ENCODE measurements at regions not wholly inside any gene's neighbourhood (a gene's known extent, or its start where the extent isn't known, plus 50 kb on each side); places are given as distances from the start of the nearest gene placed in this dataset.

- Histone ChIP-seq H2AFZ (ENCODE audit: insufficient read depth, low read depth, low read length, poor library complexity, severe bottlenecking) (no peak overlapping the region), H3K27ac (ENCODE audit: low read length in 2 of 2) (no peak overlapping the region), H3K79me2 (ENCODE audit: control insufficient read depth, insufficient read depth, low read length) (no peaks in the 10 kb centered on the region), H3K36me3 (replicated peaks in 1 of 2; ENCODE audit: control extremely low read depth in 1 of 2, control insufficient read depth in 1 of 2, extremely low read depth in 1 of 2, insufficient read depth in 2 of 2, low read length in 1 of 2) (no peaks in the 10 kb centered on the region), H4K20me1 (ENCODE audit: control insufficient read depth, insufficient read depth, low read length, poor library complexity, severe bottlenecking) (no peaks in the 10 kb centered on the region), H3K27me3 (replicated peaks in 1 of 4; ENCODE audit: control extremely low read depth in 1 of 4, control insufficient read depth in 3 of 4, insufficient read depth in 4 of 4, low read length in 3 of 4) (no peaks in the 10 kb centered on the region), H3K4me2 (replicated peaks; ENCODE audit: low read depth, low read length, poor library complexity, severe bottlenecking) (no peak overlapping the region), H3K9me3 (ENCODE audit: control extremely low read depth in 1 of 3, control insufficient read depth in 2 of 3, insufficient read depth in 1 of 3, low read length in 2 of 3) (no peaks in the 10 kb centered on the region), H3K4me1 (ENCODE audit: control insufficient read depth in 2 of 2, insufficient read depth in 2 of 2, low read length in 2 of 2) (peaks cover 0 to under 1% of the 10 kb centered on the region in 2 donors), H3K9ac (ENCODE audit: low read length) (no peak overlapping the region), H3K4me3 (ENCODE audit: control extremely low read depth in 1 of 5, extremely low read depth in 1 of 5, insufficient read depth in 1 of 5, low read depth in 2 of 5, low read length in 4 of 5) (no peak overlapping the region)
- no peak for ATAC-seq (ENCODE audit: low read depth)
- 94% methylated on average over 6 of the region's 6 CpGs for WGBS (ENCODE audit: insufficient coverage)
- TF ChIP-seq CTCF (IDR thresholded peaks at IDR 0.05) (no peak), EZH2 (IDR thresholded peaks at IDR 0.05; ENCODE audit: borderline replicate concordance, insufficient read depth, low read depth, low read length, poor library complexity, severe bottlenecking) (no peak)
- H3K27ac Mint-ChIP-seq = no peak overlapping the region
- ChIA-PET CTCF (no interaction called here), POLR2A (no interaction called here)
- no peaks in the 10 kb centered on the region for H3K4me1 Mint-ChIP-seq
- intact Hi-C loops (cut with micrococcal nuclease) = no loop called here
- no peak for DNase-seq
- H3K27me3 Mint-ChIP-seq = no peaks in the 10 kb centered on the region
- no peaks in the 10 kb centered on the region for H3K9me3 Mint-ChIP-seq (ENCODE audit: insufficient read depth)
- H3K4me3 Mint-ChIP-seq = no peak overlapping the region
Measured at GRCh38 chr17:55570391-55570790, 59.1 kb upstream of the SMIM36 start.

DNA sequence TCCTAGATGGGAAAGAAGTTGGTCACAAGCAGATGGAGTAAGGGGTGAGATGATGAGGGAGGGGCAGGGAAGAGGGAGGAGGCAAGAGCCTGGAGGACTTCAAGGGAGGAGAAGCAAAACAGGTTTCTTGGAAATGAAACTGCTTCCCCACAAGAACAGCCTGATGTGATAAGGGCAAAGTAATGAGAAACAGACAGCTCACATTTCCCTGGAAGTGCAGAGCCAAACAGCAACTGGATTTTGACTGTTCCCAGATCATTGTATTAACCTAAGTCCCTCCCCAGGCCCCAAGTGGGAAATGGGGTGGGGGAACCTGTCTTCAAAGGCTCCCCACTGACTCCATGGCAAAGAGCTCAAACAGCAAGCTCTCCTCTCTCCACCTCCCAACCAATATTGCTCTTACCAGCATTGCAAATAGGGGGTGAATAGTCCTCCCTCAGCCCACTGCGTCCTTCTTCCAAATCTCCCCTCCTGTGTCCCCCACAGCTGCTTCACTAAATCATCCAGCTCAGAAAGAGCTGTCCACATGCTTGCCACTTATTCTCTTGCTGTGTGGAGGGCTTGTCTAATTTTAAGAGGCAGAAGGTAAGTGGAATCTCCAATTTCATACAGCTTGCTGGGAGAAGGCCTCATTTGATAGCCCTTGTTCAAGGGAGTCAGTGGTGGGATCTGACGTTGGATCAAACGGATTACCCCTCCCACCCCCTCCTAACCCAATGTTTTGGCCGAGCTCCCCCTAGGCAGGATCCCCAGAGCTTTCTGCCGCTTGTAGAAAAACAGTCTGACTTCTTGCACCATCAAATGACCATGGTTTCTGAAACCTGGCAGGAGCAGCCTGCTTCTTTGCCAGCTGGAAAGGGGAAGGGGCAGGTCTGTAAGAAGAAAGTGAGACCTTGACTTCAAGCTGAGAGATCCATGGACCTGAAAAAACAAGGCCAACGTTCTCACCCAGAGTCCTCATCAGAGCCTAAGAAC, 56.3 kb upstream of the SMIM36 start:
- no peak overlapping the region for H3K4me3 Mint-ChIP-seq
- Histone ChIP-seq H3K9me3 (ENCODE audit: control extremely low read depth in 1 of 3, control insufficient read depth in 2 of 3, insufficient read depth in 1 of 3, low read length in 2 of 3) (no peaks in the 10 kb centered on the region), H3K36me3 (replicated peaks in 1 of 2; ENCODE audit: control extremely low read depth in 1 of 2, control insufficient read depth in 1 of 2, extremely low read depth in 1 of 2, insufficient read depth in 2 of 2, low read length in 1 of 2) (no peaks in the 10 kb centered on the region), H3K4me3 (ENCODE audit: control extremely low read depth in 1 of 5, extremely low read depth in 1 of 5, insufficient read depth in 1 of 5, low read depth in 2 of 5, low read length in 4 of 5) (no peak overlapping the region), H3K27me3 (replicated peaks in 1 of 4; ENCODE audit: control extremely low read depth in 1 of 4, control insufficient read depth in 3 of 4, insufficient read depth in 4 of 4, low read length in 3 of 4) (no peaks in the 10 kb centered on the region), H4K20me1 (ENCODE audit: control insufficient read depth, insufficient read depth, low read length, poor library complexity, severe bottlenecking) (no peaks in the 10 kb centered on the region), H2AFZ (ENCODE audit: insufficient read depth, low read depth, low read length, poor library complexity, severe bottlenecking) (no peak overlapping the region), H3K4me2 (replicated peaks; ENCODE audit: low read depth, low read length, poor library complexity, severe bottlenecking) (no peak overlapping the region), H3K9ac (ENCODE audit: low read length) (no peak overlapping the region), H3K4me1 (ENCODE audit: control insufficient read depth in 2 of 2, insufficient read depth in 2 of 2, low read length in 2 of 2) (no peaks in the 10 kb centered on the region), H3K27ac (ENCODE audit: low read length in 2 of 2) (no peak overlapping the region), H3K79me2 (ENCODE audit: control insufficient read depth, insufficient read depth, low read length) (no peaks in the 10 kb centered on the region)
- H3K27ac Mint-ChIP-seq = no peak overlapping the region
- no peaks in the 10 kb centered on the region for H3K9me3 Mint-ChIP-seq (ENCODE audit: insufficient read depth)
- no peaks in the 10 kb centered on the region for H3K27me3 Mint-ChIP-seq
- POLR2A ChIA-PET = no interaction called here
- intact Hi-C loops (cut with micrococcal nuclease) = no loop called here
- no peaks in the 10 kb centered on the region for H3K4me1 Mint-ChIP-seq
- DNase-seq (no peak), ATAC-seq (ENCODE audit: low read depth) (no peak)
- TF ChIP-seq EZH2 (IDR thresholded peaks at IDR 0.05; ENCODE audit: borderline replicate concordance, insufficient read depth, low read depth, low read length, poor library complexity, severe bottlenecking) (no peak), CTCF (IDR thresholded peaks at IDR 0.05) (no peak)
- 100% methylated on average over 1 of the region's 6 CpGs for WGBS (ENCODE audit: insufficient coverage)
- CTCF ChIA-PET = interaction anchor here (1.6 kb wide), 1 partner anchor 41 kb away, joined by 7 read pairs; no protein-coding TSS in a partner anchor
